ENCODE measurements at regions not wholly inside any gene's neighbourhood (a gene's known extent, or its start where the extent isn't known, plus 50 kb on each side); places are given as distances from the start of the nearest gene placed in this dataset.
A peak's percentile ranks its signal among the peaks of the same experiment; 100 is the strongest.

DNA sequence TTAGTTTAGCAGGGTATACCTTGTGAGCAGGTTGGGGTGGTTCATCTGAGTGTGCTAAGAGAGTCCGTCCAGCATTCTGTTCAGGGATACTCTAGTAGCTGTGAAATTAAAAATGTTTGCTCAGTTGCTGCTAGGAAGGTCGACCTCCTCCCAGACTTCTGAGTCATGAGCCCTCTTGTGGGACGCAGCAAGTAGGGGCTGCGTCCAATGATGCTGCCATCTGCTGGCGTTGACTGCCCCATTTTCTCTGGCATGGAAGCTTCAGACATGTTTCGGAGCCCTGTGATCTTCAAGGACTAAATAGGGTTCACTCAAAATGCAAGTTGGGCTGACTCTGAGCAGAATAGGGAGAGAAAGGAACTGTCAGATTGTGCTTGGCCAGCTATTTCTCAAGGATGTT is 201.0 kb upstream of the ARSJ start:
- H3K27ac ChIP-seq = no peak overlapping the region
- H3K9me3 ChIP-seq = peaks cover 0 to 2% (median 0%) of the 10 kb centered on the region in 4 donors
- no peaks in the 10 kb centered on the region for H3K27me3 ChIP-seq
- H3K4me1 ChIP-seq = no peaks in the 10 kb centered on the region
- H3K4me3 ChIP-seq = no peak overlapping the region
- TF ChIP-seq, protein P1, sequence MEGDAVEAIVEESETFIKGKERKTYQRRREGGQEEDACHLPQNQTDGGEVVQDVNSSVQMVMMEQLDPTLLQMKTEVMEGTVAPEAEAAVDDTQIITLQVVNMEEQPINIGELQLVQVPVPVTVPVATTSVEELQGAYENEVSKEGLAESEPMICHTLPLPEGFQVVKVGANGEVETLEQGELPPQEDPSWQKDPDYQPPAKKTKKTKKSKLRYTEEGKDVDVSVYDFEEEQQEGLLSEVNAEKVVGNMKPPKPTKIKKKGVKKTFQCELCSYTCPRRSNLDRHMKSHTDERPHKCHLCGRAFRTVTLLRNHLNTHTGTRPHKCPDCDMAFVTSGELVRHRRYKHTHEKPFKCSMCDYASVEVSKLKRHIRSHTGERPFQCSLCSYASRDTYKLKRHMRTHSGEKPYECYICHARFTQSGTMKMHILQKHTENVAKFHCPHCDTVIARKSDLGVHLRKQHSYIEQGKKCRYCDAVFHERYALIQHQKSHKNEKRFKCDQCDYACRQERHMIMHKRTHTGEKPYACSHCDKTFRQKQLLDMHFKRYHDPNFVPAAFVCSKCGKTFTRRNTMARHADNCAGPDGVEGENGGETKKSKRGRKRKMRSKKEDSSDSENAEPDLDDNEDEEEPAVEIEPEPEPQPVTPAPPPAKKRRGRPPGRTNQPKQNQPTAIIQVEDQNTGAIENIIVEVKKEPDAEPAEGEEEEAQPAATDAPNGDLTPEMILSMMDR (IDR thresholded peaks at IDR 0.05) = peak in 1 of 4 experiments; percentile 13
- TF ChIP-seq EP300 (IDR thresholded peaks at IDR 0.05) = no peak
- TF ChIP-seq POLR2AphosphoS5 (IDR thresholded peaks at IDR 0.05) = no peak
- no peak for TF ChIP-seq POLR2A (IDR thresholded peaks at IDR 0.05)
- H3K36me3 ChIP-seq = no peaks in the 10 kb centered on the region
- DNase-seq = no peak
- intact Hi-C loops (cut with DNase I) = no loop called here
- WGBS, 2 donors = 47 to 56% methylated on average over 6 of the region's 6 CpGs

DNA sequence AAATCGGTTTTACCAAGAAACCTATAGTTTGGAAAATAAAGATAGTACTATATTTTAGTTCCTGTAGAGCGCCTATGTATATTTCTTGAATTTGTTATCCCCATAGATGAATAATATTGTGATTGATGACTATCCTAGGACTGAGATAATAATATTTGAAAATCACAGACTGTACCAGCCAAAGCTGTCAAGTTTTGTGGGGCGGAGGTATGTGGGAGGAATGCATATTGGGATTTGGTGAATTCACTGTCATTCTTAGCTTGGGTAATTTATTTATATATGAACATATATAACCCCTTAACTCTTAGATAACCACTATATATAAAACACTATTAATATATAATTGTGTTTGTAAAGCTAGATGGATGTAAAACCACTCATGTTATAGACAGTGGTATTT is 205.5 kb upstream of the ARSJ start:
- intact Hi-C loops (cut with DNase I) = no loop called here
- TF ChIP-seq POLR2AphosphoS5 (IDR thresholded peaks at IDR 0.05) = no peak
- TF ChIP-seq POLR2A (IDR thresholded peaks at IDR 0.05) = no peak
- TF ChIP-seq EP300 (IDR thresholded peaks at IDR 0.05) = no peak
- TF ChIP-seq, protein P1 (IDR thresholded peaks at IDR 0.05) = no peak
- Histone ChIP-seq H3K9me3 (peaks cover 0 to 2% (median 0%) of the 10 kb centered on the region in 4 donors), H3K4me3 (no peak overlapping the region), H3K27ac (no peak overlapping the region), H3K27me3 (no peaks in the 10 kb centered on the region), H3K4me1 (no peaks in the 10 kb centered on the region), H3K36me3 (no peaks in the 10 kb centered on the region)
- 91 to 94% methylated on average over 3 of the region's 3 CpGs for WGBS, 2 donors
- DNase-seq = no peak

DNA sequence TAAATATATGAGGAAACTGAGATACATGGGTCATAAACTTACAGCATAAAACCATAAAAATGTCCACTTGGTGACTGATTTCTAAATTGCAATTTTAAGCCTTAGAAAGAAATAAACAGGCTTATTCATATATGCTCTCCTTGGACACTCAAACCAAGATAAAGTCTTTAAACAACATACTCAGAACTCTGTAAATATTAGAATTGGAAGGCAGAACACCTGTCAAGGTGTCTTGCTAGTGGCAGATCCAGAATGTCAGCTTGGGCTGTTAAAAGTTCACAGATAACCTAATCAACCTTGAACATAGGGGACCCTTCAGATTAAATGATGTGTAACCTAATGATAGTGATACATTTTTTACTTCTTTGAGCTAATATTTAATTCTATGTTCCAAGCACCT is 208.1 kb upstream of the ARSJ start:
- no peak overlapping the region for H3K4me3 ChIP-seq
- TF ChIP-seq POLR2A (IDR thresholded peaks at IDR 0.05) (no peak), EP300 (IDR thresholded peaks at IDR 0.05) (no peak), POLR2AphosphoS5 (IDR thresholded peaks at IDR 0.05) (no peak)
- TF ChIP-seq, protein P1 (IDR thresholded peaks at IDR 0.05) = no peak
- no peaks in the 10 kb centered on the region for H3K36me3 ChIP-seq
- no peak overlapping the region for H3K27ac ChIP-seq
- DNase-seq = no peak
- no peaks in the 10 kb centered on the region for H3K27me3 ChIP-seq
- no peaks in the 10 kb centered on the region for H3K9me3 ChIP-seq
- intact Hi-C loops (cut with DNase I) = no loop called here
- H3K4me1 ChIP-seq = no peaks in the 10 kb centered on the region

DNA sequence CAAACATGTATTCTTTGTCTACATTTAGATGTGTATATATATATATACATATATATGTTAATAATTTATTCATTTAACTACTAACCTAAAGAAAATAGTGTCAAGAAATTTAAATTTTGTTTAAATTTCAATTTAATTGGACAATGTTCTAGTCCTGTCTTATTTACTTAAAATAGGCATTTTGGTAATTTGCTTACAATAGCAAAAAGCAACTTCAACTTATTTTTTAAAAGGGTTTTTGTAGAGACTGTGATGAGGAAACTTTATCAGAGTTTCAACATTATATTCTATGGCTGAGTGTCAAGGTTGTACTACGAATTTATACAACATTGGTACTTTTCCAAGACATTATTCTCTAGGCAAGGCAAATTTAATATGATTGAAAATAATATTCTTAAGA is 212.0 kb upstream of the ARSJ start:
- Histone ChIP-seq H3K4me1 (no peaks in the 10 kb centered on the region), H3K4me3 (no peak overlapping the region), H3K36me3 (no peaks in the 10 kb centered on the region), H3K27me3 (no peaks in the 10 kb centered on the region), H3K27ac (no peak overlapping the region), H3K9me3 (peaks cover 0 to 1% (median 0%) of the 10 kb centered on the region in 4 donors)
- TF ChIP-seq EP300 (IDR thresholded peaks at IDR 0.05) = no peak
- TF ChIP-seq POLR2A (IDR thresholded peaks at IDR 0.05) = no peak
- TF ChIP-seq, protein P1 (IDR thresholded peaks at IDR 0.05) = no peak
- no peak for TF ChIP-seq POLR2AphosphoS5 (IDR thresholded peaks at IDR 0.05)
- WGBS, 2 donors = 28 to 59% methylated on average over 1 of the region's 1 CpG
- DNase-seq = no peak
- intact Hi-C loops (cut with DNase I) = no loop called here

DNA sequence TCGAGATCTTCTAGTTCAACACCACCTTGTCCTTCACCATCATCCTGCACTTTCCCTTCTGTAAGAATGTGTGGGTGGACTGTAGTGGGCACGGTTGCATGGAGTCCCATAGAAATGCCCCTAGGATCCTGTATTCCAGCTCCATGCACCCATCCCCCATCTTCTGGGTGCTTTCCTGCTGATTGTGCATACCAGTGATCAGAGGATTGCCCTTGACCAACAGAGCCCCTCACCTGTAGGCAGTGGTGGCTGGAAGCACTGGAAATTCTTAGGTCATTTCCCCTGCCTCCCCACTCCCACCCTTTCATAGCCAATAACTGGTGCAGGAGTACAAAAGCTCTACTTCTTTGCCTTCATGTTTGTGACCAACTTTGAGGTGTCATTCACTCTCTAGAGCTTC is 213.4 kb upstream of the ARSJ start:
- Histone ChIP-seq H3K4me3 (no peak overlapping the region), H3K27ac (no peak overlapping the region), H3K36me3 (no peaks in the 10 kb centered on the region), H3K27me3 (no peaks in the 10 kb centered on the region), H3K9me3 (peaks cover 0 to 1% (median 0%) of the 10 kb centered on the region in 4 donors), H3K4me1 (no peaks in the 10 kb centered on the region)
- WGBS, 2 donors = 88 to 91% methylated on average over 2 of the region's 2 CpGs
- intact Hi-C loops (cut with DNase I) = no loop called here
- TF ChIP-seq POLR2A (IDR thresholded peaks at IDR 0.05) (no peak), EP300 (IDR thresholded peaks at IDR 0.05) (no peak), POLR2AphosphoS5 (IDR thresholded peaks at IDR 0.05) (no peak)
- TF ChIP-seq, protein P1 (IDR thresholded peaks at IDR 0.05) = no peak
- no peak for DNase-seq

Data from sigmoid colon (tissue), 6 donors.